ENCODE measurements at regions not wholly inside any gene's neighbourhood (a gene's known extent, or its start where the extent isn't known, plus 50 kb on each side); places are given as distances from the start of the nearest gene placed in this dataset.

- H3K27ac ChIP-seq: no peak overlapping the region
- TF ChIP-seq, protein P1, sequence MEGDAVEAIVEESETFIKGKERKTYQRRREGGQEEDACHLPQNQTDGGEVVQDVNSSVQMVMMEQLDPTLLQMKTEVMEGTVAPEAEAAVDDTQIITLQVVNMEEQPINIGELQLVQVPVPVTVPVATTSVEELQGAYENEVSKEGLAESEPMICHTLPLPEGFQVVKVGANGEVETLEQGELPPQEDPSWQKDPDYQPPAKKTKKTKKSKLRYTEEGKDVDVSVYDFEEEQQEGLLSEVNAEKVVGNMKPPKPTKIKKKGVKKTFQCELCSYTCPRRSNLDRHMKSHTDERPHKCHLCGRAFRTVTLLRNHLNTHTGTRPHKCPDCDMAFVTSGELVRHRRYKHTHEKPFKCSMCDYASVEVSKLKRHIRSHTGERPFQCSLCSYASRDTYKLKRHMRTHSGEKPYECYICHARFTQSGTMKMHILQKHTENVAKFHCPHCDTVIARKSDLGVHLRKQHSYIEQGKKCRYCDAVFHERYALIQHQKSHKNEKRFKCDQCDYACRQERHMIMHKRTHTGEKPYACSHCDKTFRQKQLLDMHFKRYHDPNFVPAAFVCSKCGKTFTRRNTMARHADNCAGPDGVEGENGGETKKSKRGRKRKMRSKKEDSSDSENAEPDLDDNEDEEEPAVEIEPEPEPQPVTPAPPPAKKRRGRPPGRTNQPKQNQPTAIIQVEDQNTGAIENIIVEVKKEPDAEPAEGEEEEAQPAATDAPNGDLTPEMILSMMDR (conservative IDR thresholded peaks at IDR 0.05): no peak
- TF ChIP-seq ZFX (IDR thresholded peaks at IDR 0.05): no peak
Observed at GRCh38 chr11:11192541-11192940, 160.5 kb downstream of the CSNK2A3 start.

DNA sequence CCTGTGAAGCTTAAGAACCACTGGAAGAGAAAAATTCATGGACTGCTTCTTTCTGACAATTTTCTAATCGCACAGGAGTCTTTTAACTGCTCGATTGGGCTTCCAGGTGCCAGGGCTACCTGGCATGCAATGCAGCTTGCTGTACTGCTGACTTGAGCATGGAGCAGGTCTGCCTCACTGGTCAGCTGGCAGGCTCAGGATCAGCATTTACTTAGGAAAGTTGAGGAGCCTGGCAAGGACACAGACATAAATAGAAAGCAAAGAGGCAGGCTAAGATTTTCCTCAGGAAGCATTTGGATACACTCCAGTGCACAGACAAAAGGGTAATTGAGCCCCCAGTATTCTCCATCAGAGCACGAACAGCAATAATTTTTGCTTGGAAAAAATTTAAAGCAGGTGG lies 163.5 kb downstream of the CSNK2A3 start:
- no peak for TF ChIP-seq ZFX (IDR thresholded peaks at IDR 0.05)
- TF ChIP-seq, protein P1 (conservative IDR thresholded peaks at IDR 0.05): no peak
- no peak overlapping the region for H3K27ac ChIP-seq

GRCh38 chr11:11186249-11186648 lies 166.8 kb downstream of the CSNK2A3 start:
- H3K27ac ChIP-seq: no peak overlapping the region
- TF ChIP-seq, protein P1 (conservative IDR thresholded peaks at IDR 0.05): no peak
- TF ChIP-seq ZFX (IDR thresholded peaks at IDR 0.05): no peak

DNA sequence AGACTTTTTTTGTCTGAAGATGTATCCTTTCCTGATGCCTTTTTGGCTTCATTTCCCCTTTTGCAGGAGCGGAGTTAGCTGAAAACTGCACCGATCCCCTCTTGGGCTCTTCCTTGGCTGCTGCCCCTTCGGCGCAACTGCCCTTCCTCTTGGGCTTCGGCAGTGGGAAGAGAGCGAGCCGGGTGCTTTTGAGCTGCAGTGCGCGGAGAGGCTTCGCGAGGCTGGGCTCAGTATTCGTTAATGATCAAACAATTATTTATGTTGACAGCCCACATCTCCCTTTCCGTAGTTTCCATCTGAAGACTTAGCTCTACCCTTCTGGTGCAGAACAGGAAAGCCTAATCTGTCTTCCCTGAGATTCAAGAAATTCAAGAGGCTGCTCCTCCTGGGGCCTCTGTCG lies 170.8 kb downstream of the CSNK2A3 start:
- TF ChIP-seq, protein P1 (conservative IDR thresholded peaks at IDR 0.05): no peak
- TF ChIP-seq ZFX (IDR thresholded peaks at IDR 0.05): no peak
- no peak overlapping the region for H3K27ac ChIP-seq

DNA sequence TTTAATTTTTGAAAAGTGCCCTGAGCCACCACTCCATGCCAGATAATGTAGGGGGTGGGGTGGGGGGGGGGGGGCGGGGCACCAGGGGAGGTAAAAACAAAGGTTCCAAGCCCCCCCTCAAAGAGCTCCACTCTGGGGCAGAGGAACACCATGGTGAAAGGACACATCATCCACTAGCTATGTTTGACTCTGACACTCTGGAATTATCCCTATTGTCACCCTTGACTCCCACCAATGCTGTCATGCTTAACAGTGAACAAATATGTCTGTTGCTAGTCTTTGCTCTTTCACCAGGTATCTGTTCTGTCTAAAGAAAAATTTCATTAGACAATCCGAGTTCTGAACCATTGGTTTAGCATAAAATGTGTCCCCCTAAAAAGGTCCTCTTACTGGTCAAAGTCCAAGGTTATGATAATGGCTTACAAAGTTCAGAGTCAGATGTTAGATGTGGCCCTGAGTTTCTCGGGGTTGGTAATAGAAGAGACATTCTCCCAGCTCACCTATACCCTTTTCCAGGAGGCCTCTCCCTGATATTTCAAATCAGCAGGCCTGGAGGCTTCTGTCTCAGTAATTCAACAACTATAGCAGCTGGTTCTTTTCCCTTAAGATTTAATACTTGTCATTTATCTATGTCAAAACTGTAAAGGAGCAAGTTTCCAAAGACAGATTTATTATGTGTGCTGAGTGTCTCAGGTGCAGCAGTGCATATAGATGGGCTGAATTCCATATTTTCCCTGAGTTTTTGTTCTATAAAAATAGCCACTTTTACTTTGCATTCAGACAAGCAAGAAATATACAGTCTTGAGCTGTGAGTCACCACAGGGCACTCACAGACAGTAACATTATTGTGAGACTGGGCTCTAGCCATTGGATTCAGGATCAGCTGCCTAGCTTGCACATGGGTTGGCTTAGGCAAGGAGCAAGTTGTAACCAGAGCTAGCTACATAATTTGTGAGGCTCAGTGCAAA lies 174.1 kb downstream of the CSNK2A3 start:
- TF ChIP-seq, protein P1 (conservative IDR thresholded peaks at IDR 0.05): no peak
- TF ChIP-seq ZFX (IDR thresholded peaks at IDR 0.05): no peak
- no peak overlapping the region for H3K27ac ChIP-seq

GRCh38 chr11:11177156-11177808 lies 175.8 kb downstream of the CSNK2A3 start:
- H3K27ac ChIP-seq: no peak overlapping the region
- TF ChIP-seq, protein P1 (conservative IDR thresholded peaks at IDR 0.05): no peak
- no peak for TF ChIP-seq ZFX (IDR thresholded peaks at IDR 0.05)
